ENCODE measurements at regions not wholly inside any gene's neighbourhood (a gene's known extent, or its start where the extent isn't known, plus 50 kb on each side); places are given as distances from the start of the nearest gene placed in this dataset.

GRCh38 chr2:204074456-204074855 lies 137.9 kb downstream of the ICOS start:
- TF ChIP-seq CTCF (IDR thresholded peaks at IDR 0.05; ENCODE audit: low read length, missing control alignments) = no peak
- no peak for DNase-seq (ENCODE audit: low read depth)
- no peak overlapping the region for H3K4me3 ChIP-seq (replicated peaks; ENCODE audit: low read depth, low read length)

GRCh38 chr2:204078003-204078698 lies 141.6 kb downstream of the ICOS start:
- H3K4me3 ChIP-seq (replicated peaks; ENCODE audit: low read depth, low read length) = no peak overlapping the region
- no peak for TF ChIP-seq CTCF (IDR thresholded peaks at IDR 0.05; ENCODE audit: low read length, missing control alignments)
- DNase-seq (ENCODE audit: low read depth) = no peak

- TF ChIP-seq CTCF (IDR thresholded peaks at IDR 0.05; ENCODE audit: low read length, missing control alignments) = no peak
- DNase-seq (ENCODE audit: low read depth) = no peak
- H3K4me3 ChIP-seq (replicated peaks; ENCODE audit: low read depth, low read length) = no peak overlapping the region
Measured at GRCh38 chr2:204081487-204082425, 145.2 kb downstream of the ICOS start.

GRCh38 chr2:204086167-204086566 lies 149.6 kb downstream of the ICOS start:
- no peak for TF ChIP-seq CTCF (IDR thresholded peaks at IDR 0.05; ENCODE audit: low read length, missing control alignments)
- H3K4me3 ChIP-seq (replicated peaks; ENCODE audit: low read depth, low read length) = no peak overlapping the region

GRCh38 chr2:204089105-204089504 lies 152.5 kb downstream of the ICOS start:
- no peak for DNase-seq (ENCODE audit: low read depth)
- H3K4me3 ChIP-seq (replicated peaks; ENCODE audit: low read depth, low read length) = no peak overlapping the region
- TF ChIP-seq CTCF (IDR thresholded peaks at IDR 0.05; ENCODE audit: low read length, missing control alignments) = no peak

More at GRCh38 chr2:204086167-204086566, 149.6 kb downstream of the ICOS start:
- no peak for DNase-seq (ENCODE audit: low read depth)

GRCh38 chr2:204089574-204089973 lies 153.0 kb downstream of the ICOS start:
- no peak for TF ChIP-seq CTCF (IDR thresholded peaks at IDR 0.05; ENCODE audit: low read length, missing control alignments)
- DNase-seq (ENCODE audit: low read depth) = no peak
- no peak overlapping the region for H3K4me3 ChIP-seq (replicated peaks; ENCODE audit: low read depth, low read length)
